Heart left ventricle (tissue), 13 donors: ENCODE measurements at regions not wholly inside any gene's neighbourhood (a gene's known extent, or its start where the extent isn't known, plus 50 kb on each side); places are given as distances from the start of the nearest gene placed in this dataset.

Experiments used
- CTCF ChIP-seq, 12 donors: fragments of 200-600 bp; sonication (generic) in 4 of 12; IDR thresholded peaks; one replicate each; pipeline versions ENCODE4 v1.5.0 to v1.8.0; 2018 to 2022; ENCODE audit warnings: antibody characterized with exemption in 12 of 12, mild to moderate bottlenecking in 5 of 12
- POLR2A ChIP-seq, 2 donors: fragments of 450-650 bp; IDR thresholded peaks; one replicate each; pipeline ENCODE4 v1.6.1; 2017; ENCODE audit warnings: antibody characterized with exemption in 2 of 2, mild to moderate bottlenecking in 2 of 2, moderate library complexity in 2 of 2
- donor health status: ischemic (EF 13 %, LVEDD 7.1; RV severe dilation, severe dysfunction).
- donor health status: DM: no; HTN: yes; CAD: no.
- donor health status: DM: no; HTN: no; CAD: no.
- donor health status: ischemic (EF 25% LVEDD 6.9; RV normal size, moderate dysfunction).
- donor health status: ischemic (EF 25% LVEDD 5.7; RV mildly dilated, moderate dysfunction).
- donor health status: ischemic (EF 35%, LVEDD 5.7; RV mildly dilated, moderate dysfunction).
- donor health status: nonischemic (EF 11% LVEDD 7.7; RV severe dilation, severe dysfunction).
- donor health status: DM: yes; HTN: yes; CAD: no.
- donor health status: PGD.
- donor health status: ischemic (EF 29% LVEDD 5.4; RV normal size, mild dysfunction).
- donor health status: nonischemic (EF 23%, LVEDD 6.1; RV moderate dilation, normal function).

DNA sequence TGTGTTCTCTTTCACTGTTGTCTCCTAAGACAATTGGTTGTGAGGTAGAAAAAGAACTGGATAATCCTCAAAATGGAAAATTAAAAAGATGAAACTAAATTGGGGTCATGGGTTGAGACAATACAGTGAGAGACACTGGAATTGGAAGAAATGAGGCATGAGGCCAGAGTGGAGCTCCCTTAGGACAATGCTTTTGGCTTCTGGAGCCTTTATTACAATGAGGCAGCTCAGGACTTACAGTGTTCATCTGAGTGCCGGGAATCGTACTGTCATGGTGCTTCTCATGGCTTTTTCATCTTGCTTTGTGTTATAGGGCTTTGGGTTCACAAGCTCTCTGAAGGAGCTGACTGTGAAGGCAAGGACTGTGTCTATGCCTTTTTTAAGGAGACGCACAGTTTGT, 293.5 kb downstream of the SOX2 start:
- no peak for TF ChIP-seq POLR2A (IDR thresholded peaks at IDR 0.05)
- no peak for TF ChIP-seq CTCF (IDR thresholded peaks at IDR 0.05)
